PC-3 (cell line): ENCODE measurements at regions not wholly inside any gene's neighbourhood (a gene's known extent, or its start where the extent isn't known, plus 50 kb on each side); places are given as distances from the start of the nearest gene placed in this dataset.

Source experiments
- EZH2 ChIP-seq: fragments of 300-600 bp; sonication (generic); IDR thresholded peaks from one replicate; pipeline ENCODE4 v1.6.1; 2017; ENCODE audit warnings: antibody characterized with exemption, mild to moderate bottlenecking, low read length; ENCODE audit not compliant: unreplicated experiment
- EZH2phosphoT487 ChIP-seq: fragments of 300-600 bp; sonication (generic); IDR thresholded peaks from 2 replicates; pipeline ENCODE4 v1.6.1; 2018; ENCODE audit warnings: mild to moderate bottlenecking, antibody characterized with exemption, low read length, borderline replicate concordance
- TF ChIP-seq, protein P1 (sequence below): fragments of 300-600 bp; sonication (generic); conservative IDR thresholded peaks from 2 replicates; pipeline ENCODE4 v1.5.1; 2017; ENCODE audit warnings: antibody characterized with exemption, low read depth, mild to moderate bottlenecking, low read length

DNA sequence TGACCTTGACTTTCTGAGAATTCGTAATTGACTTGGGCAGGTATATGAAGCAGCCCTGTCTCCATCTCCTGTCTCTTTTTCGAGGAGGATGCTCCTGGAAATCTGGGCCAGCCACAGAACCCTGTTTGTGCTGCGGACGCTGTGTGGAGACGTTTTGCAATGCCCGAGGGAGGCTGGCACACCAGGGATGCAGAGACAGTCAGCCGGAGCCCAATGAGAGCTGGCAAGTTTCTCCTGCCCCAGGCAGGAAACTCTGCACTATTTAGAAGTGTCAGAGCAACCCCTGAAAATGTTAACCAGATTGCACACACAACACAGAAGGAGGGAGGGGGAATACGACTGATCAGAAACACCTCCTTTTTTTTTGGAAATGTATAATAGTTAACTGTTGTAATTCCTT lies 103.2 kb upstream of the DYRK2 start:
- TF ChIP-seq EZH2phosphoT487 (no peak), EZH2 (no peak)
- TF ChIP-seq, protein P1, sequence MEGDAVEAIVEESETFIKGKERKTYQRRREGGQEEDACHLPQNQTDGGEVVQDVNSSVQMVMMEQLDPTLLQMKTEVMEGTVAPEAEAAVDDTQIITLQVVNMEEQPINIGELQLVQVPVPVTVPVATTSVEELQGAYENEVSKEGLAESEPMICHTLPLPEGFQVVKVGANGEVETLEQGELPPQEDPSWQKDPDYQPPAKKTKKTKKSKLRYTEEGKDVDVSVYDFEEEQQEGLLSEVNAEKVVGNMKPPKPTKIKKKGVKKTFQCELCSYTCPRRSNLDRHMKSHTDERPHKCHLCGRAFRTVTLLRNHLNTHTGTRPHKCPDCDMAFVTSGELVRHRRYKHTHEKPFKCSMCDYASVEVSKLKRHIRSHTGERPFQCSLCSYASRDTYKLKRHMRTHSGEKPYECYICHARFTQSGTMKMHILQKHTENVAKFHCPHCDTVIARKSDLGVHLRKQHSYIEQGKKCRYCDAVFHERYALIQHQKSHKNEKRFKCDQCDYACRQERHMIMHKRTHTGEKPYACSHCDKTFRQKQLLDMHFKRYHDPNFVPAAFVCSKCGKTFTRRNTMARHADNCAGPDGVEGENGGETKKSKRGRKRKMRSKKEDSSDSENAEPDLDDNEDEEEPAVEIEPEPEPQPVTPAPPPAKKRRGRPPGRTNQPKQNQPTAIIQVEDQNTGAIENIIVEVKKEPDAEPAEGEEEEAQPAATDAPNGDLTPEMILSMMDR = no peak
